Psoas muscle (tissue), 7 donors: ENCODE measurements at regions not wholly inside any gene's neighbourhood (a gene's known extent, or its start where the extent isn't known, plus 50 kb on each side); places are given as distances from the start of the nearest gene placed in this dataset.

Experiments
- ATAC-seq, 4 donors: fragments of 200-7000 bp; cut with Tn5 transposase; one replicate each; pipeline ENCODE4 v1.9.1; 2020; ENCODE audit warnings: moderate library complexity in 3 of 4, mild to moderate bottlenecking in 2 of 4
- DNase-seq, 2 donors: peaks; one replicate each; pipeline ENCODE4 v3.0.0-alpha.2; 2020
- H3K27ac ChIP-seq: fragments of 200-600 bp; one replicate; pipeline ENCODE4 v1.8.0; 2022
- H3K27me3 ChIP-seq, 3 donors: fragments of 200-600 bp in 1 of 3; one replicate each; pipeline versions ENCODE4 v1.6.1 to v1.8.0; 2013 to 2022; ENCODE audit warnings: low read length in 2 of 3, mild to moderate bottlenecking in 2 of 3, moderate library complexity in 1 of 3; ENCODE audit not compliant: insufficient read depth in 3 of 3
- H3K36me3 ChIP-seq, 2 donors: fragments of 200-600 bp in 1 of 2; one replicate each; pipeline versions ENCODE4 v1.6.1 to v1.8.0; 2013 to 2022; ENCODE audit warnings: low read depth in 1 of 2, mild to moderate bottlenecking in 1 of 2, moderate library complexity in 1 of 2; ENCODE audit not compliant: insufficient read depth in 1 of 2
- H3K4me1 ChIP-seq: fragments of 200-600 bp; one replicate; pipeline ENCODE4 v1.8.0; 2022
- H3K4me3 ChIP-seq: fragments of 200-600 bp; one replicate; pipeline ENCODE4 v1.8.0; 2022; ENCODE audit warnings: mild to moderate bottlenecking
- H3K9me3 ChIP-seq: fragments of 200-600 bp; one replicate; pipeline ENCODE4 v1.8.0; 2022
- WGBS, 3 donors: extraction: QIAGEN DNeasy Blood & Tissue Kit; methylation state at CpG; one replicate each; pipeline versions ENCODE4 v1.1.6 to v1.1.7; 2013; 5-methylcytosine and 5-hydroxymethylcytosine counted together
- intact Hi-C, 2 donors: fragments of 100-400 bp; cut with DNase I; formaldehyde crosslinking; loops; one replicate each; pipeline versions ENCODE4 v1.11.0 to v1.14.2; 2022
- TF ChIP-seq, protein P1 (sequence below): fragments of 200-600 bp; IDR thresholded peaks from one replicate; pipeline ENCODE4 v1.8.0; 2022; ENCODE audit warnings: antibody characterized with exemption
- donor health status: healthy with polysubstance abuse.
- donor health status: DM: no; HTN: no; CAD: no; lungs with moderate emphysema.
- donor health status: Bipolar disorder and iron deficiency.
- donor health status: healthy.
- donor health status: DM: yes; HTN: yes; CAD: no.
- donor health status: DM: no; HTN: no; CAD: no.
- donor health status: DM: yes; HTN: yes; CAD: no.

- no peaks in the 10 kb centered on the region for H3K9me3 ChIP-seq
- H3K4me1 ChIP-seq = no peaks in the 10 kb centered on the region
- no peaks in the 10 kb centered on the region for H3K36me3 ChIP-seq
- H3K27ac ChIP-seq = no peak overlapping the region
- H3K27me3 ChIP-seq = no peaks in the 10 kb centered on the region
- DNase-seq = no peak
- intact Hi-C loops = no loop called here
- no peak overlapping the region for H3K4me3 ChIP-seq
- TF ChIP-seq, protein P1, sequence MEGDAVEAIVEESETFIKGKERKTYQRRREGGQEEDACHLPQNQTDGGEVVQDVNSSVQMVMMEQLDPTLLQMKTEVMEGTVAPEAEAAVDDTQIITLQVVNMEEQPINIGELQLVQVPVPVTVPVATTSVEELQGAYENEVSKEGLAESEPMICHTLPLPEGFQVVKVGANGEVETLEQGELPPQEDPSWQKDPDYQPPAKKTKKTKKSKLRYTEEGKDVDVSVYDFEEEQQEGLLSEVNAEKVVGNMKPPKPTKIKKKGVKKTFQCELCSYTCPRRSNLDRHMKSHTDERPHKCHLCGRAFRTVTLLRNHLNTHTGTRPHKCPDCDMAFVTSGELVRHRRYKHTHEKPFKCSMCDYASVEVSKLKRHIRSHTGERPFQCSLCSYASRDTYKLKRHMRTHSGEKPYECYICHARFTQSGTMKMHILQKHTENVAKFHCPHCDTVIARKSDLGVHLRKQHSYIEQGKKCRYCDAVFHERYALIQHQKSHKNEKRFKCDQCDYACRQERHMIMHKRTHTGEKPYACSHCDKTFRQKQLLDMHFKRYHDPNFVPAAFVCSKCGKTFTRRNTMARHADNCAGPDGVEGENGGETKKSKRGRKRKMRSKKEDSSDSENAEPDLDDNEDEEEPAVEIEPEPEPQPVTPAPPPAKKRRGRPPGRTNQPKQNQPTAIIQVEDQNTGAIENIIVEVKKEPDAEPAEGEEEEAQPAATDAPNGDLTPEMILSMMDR = no peak
- ATAC-seq = no peak
These were observed 296.3 kb downstream of the DSC3 start for GRCh38 chr18:30746224-30746623.

DNA sequence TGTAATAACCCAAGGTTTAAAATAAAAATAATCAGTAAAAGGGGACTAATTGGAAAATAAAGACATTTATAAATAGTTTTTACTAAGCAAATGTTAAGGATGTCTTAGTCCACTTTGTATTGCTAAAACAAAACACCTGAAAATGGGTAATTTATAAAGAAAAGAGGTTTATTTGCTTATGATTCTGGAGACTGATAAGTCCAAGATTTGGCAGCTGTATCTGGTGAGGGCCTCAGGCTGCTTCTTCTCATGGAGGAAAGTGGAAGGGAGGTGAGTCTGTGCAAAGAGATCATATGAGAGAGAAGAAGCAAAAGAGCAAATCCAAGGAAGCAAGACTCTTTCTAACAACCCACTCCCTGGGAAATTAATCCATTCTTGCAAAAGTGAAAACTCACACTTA, 299.5 kb downstream of the DSC3 start:
- ATAC-seq = no peak
- Histone ChIP-seq H3K36me3 (no peaks in the 10 kb centered on the region), H3K27me3 (no peaks in the 10 kb centered on the region), H3K4me1 (no peaks in the 10 kb centered on the region), H3K27ac (no peak overlapping the region), H3K4me3 (no peak overlapping the region), H3K9me3 (no peaks in the 10 kb centered on the region)
- TF ChIP-seq, protein P1 = no peak
- no peak for DNase-seq
- intact Hi-C loops = no loop called here

DNA sequence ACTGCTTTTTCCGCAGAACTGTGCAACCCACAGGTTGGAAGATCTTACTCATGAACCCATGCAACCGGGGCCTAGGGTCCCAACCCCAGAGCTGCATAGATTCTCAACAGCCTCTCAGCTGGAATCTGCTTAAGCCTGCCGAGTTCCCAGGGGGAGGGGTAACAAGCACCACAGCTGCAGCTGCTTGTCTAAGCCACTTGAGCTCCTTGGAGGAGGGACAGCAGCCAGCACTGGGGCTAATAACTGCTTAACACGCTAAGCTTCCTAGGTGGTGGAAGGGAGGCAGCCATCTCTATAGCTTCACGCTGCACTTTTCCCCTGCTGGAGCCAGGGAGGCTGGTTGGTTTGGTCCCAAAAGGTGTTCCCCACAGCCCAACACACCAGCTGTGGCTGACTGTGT, 311.6 kb downstream of the DSC3 start:
- intact Hi-C loops = no loop called here
- 37 to 56% (median 38%) methylated on average over 5 of the region's 5 CpGs for WGBS, 3 donors
- Histone ChIP-seq H3K4me1 (no peaks in the 10 kb centered on the region), H3K27me3 (no peaks in the 10 kb centered on the region), H3K9me3 (peaks cover 6% of the 10 kb centered on the region), H3K27ac (no peak overlapping the region), H3K36me3 (no peaks in the 10 kb centered on the region), H3K4me3 (no peak overlapping the region)
- DNase-seq (no peak), ATAC-seq (no peak)
- TF ChIP-seq, protein P1 = no peak

GRCh38 chr18:30727849-30728248, 314.7 kb downstream of the DSC3 start:
- intact Hi-C loops = no loop called here
- H3K4me3 ChIP-seq = no peak overlapping the region
- H3K9me3 ChIP-seq = no peaks in the 10 kb centered on the region
- no peaks in the 10 kb centered on the region for H3K36me3 ChIP-seq
- DNase-seq = no peak
- TF ChIP-seq, protein P1 = no peak
- no peak for ATAC-seq
- no peak overlapping the region for H3K27ac ChIP-seq
- H3K4me1 ChIP-seq = no peaks in the 10 kb centered on the region
- H3K27me3 ChIP-seq = no peaks in the 10 kb centered on the region

DNA sequence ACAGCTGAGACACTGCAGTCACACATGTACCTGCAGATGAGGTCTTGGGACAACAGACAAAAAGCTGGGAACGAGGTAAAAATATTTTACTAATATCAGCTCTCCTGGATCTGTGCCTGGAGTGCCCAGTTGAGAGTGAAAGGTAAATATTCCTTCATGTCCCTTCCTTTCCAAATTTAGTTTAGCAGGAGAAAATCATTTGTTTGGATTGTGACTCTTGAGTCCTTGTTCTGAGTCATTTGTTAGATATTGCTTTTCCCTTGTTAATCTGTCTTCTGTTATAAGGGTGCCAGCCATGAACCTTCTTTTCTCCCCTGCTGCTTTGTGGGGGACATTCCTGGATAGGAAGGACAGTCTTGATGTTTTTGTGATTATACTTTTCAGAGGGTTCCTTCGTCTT, 329.2 kb downstream of the DSC3 start:
- Histone ChIP-seq H3K27me3 (no peaks in the 10 kb centered on the region), H3K4me3 (no peak overlapping the region), H3K27ac (no peak overlapping the region), H3K4me1 (no peaks in the 10 kb centered on the region), H3K36me3 (no peaks in the 10 kb centered on the region), H3K9me3 (no peaks in the 10 kb centered on the region)
- 55 to 65% (median 63%) methylated on average over 2 of the region's 2 CpGs for WGBS, 3 donors
- TF ChIP-seq, protein P1 = no peak
- intact Hi-C loops = no loop called here
- ATAC-seq (no peak), DNase-seq (no peak)
